ENCODE measurements at regions not wholly inside any gene's neighbourhood (a gene's known extent, or its start where the extent isn't known, plus 50 kb on each side); places are given as distances from the start of the nearest gene placed in this dataset.

- no peak for TF ChIP-seq CTCF (IDR thresholded peaks at IDR 0.05; ENCODE audit: borderline replicate concordance, control extremely low read depth, extremely low read depth, insufficient read depth, missing control alignments)
- in situ Hi-C loops (cut with MboI; ENCODE audit: low sequenced_read_pairs, unreplicated experiment) = no loop called here
- no peak for DNase-seq (ENCODE audit: low spot score)
Measured at GRCh38 chr5:117435203-117435602, 860.6 kb upstream of the SEMA6A start.

- no peak for TF ChIP-seq CTCF (IDR thresholded peaks at IDR 0.05; ENCODE audit: borderline replicate concordance, control extremely low read depth, extremely low read depth, insufficient read depth, missing control alignments)
- in situ Hi-C loops (cut with MboI; ENCODE audit: low sequenced_read_pairs, unreplicated experiment) = no loop called here
- DNase-seq (ENCODE audit: low spot score) = no peak
Measured at GRCh38 chr5:117434254-117434653, 859.6 kb upstream of the SEMA6A start.

- in situ Hi-C loops (cut with MboI; ENCODE audit: low sequenced_read_pairs, unreplicated experiment) = no loop called here
- no peak for DNase-seq (ENCODE audit: low spot score)
- no peak for TF ChIP-seq CTCF (IDR thresholded peaks at IDR 0.05; ENCODE audit: borderline replicate concordance, control extremely low read depth, extremely low read depth, insufficient read depth, missing control alignments)
Measured at GRCh38 chr5:117433818-117434217, 859.2 kb upstream of the SEMA6A start.

GRCh38 chr5:117431091-117431490, 856.5 kb upstream of the SEMA6A start:
- TF ChIP-seq CTCF (IDR thresholded peaks at IDR 0.05; ENCODE audit: borderline replicate concordance, control extremely low read depth, extremely low read depth, insufficient read depth, missing control alignments) = no peak
- in situ Hi-C loops (cut with MboI; ENCODE audit: low sequenced_read_pairs, unreplicated experiment) = no loop called here
- DNase-seq (ENCODE audit: low spot score) = no peak

GRCh38 chr5:117425163-117425562, 850.5 kb upstream of the SEMA6A start:
- in situ Hi-C loops (cut with MboI; ENCODE audit: low sequenced_read_pairs, unreplicated experiment) = no loop called here
- TF ChIP-seq CTCF (IDR thresholded peaks at IDR 0.05; ENCODE audit: borderline replicate concordance, control extremely low read depth, extremely low read depth, insufficient read depth, missing control alignments) = no peak

GRCh38 chr5:117424559-117424958, 849.9 kb upstream of the SEMA6A start:
- in situ Hi-C loops (cut with MboI; ENCODE audit: low sequenced_read_pairs, unreplicated experiment) = no loop called here
- TF ChIP-seq CTCF (IDR thresholded peaks at IDR 0.05; ENCODE audit: borderline replicate concordance, control extremely low read depth, extremely low read depth, insufficient read depth, missing control alignments) = no peak

More at GRCh38 chr5:117425163-117425562, 850.5 kb upstream of the SEMA6A start:
- no peak for DNase-seq (ENCODE audit: low spot score)

GRCh38 chr5:117417501-117417900, 842.9 kb upstream of the SEMA6A start:
- in situ Hi-C loops (cut with MboI; ENCODE audit: low sequenced_read_pairs, unreplicated experiment) = no loop called here
- DNase-seq (ENCODE audit: low spot score) = no peak
- no peak for TF ChIP-seq CTCF (IDR thresholded peaks at IDR 0.05; ENCODE audit: borderline replicate concordance, control extremely low read depth, extremely low read depth, insufficient read depth, missing control alignments)

More at GRCh38 chr5:117424559-117424958, 849.9 kb upstream of the SEMA6A start:
- no peak for DNase-seq (ENCODE audit: low spot score)
